Spleen (tissue), 7 donors: ENCODE measurements at regions not wholly inside any gene's neighbourhood (a gene's known extent, or its start where the extent isn't known, plus 50 kb on each side); places are given as distances from the start of the nearest gene placed in this dataset.

Source experiments
- POLR2A ChIP-seq, 3 donors: fragments of 450-650 bp; IDR thresholded peaks; one replicate each; pipeline ENCODE4 v1.5.1; 2017; ENCODE audit warnings: antibody characterized with exemption in 3 of 3, mild to moderate bottlenecking in 1 of 3
- POLR2AphosphoS5 ChIP-seq, 3 donors: sonication (generic); formaldehyde crosslinking; IDR thresholded peaks; one replicate each; pipeline ENCODE4 v1.5.1; 2017; ENCODE audit warnings: antibody characterized with exemption in 3 of 3
- TF ChIP-seq, protein P1 (sequence below), 11 experiments: fragments of 200-600 bp in 7 of 11; fragments of 450-650 bp in 4 of 11; sonication (generic) in 4 of 11; IDR thresholded peaks in 8 of 11; conservative IDR thresholded peaks in 3 of 11; 1 replicate in 7 of 11; 2 replicates in 4 of 11; pipeline versions ENCODE4 v1.4.0 to v1.8.0; 2016 to 2021; ENCODE audit warnings: antibody characterized with exemption in 11 of 11, inconsistent platforms in 4 of 11, mild to moderate bottlenecking in 1 of 11
- donor health status: DM: no; HTN: no; CAD: no; lungs with moderate emphysema.
- donor health status: DM: no; HTN: no; CAD: no.
- donor health status: DM: no; HTN: no; CAD: no.

DNA sequence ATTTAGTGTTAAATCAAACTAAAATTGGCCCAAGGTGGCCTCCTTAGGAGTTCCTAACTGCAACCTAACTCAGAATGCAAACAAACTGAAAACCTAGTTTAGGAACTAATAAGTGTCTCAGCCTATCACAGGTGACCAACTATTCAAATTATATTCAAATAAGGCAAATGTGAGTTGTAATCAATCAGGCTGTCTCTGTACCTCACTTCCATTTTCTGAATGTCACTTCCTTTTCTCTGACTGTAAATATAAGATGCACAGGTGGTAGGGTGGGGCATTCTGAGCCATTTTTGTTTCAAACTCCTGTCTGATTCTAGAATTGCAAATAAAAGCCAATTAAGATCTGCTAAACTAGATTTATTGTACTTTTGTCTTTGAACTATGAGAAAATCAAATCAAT lies 401.5 kb downstream of the PPP3CA start:
- TF ChIP-seq, protein P1, sequence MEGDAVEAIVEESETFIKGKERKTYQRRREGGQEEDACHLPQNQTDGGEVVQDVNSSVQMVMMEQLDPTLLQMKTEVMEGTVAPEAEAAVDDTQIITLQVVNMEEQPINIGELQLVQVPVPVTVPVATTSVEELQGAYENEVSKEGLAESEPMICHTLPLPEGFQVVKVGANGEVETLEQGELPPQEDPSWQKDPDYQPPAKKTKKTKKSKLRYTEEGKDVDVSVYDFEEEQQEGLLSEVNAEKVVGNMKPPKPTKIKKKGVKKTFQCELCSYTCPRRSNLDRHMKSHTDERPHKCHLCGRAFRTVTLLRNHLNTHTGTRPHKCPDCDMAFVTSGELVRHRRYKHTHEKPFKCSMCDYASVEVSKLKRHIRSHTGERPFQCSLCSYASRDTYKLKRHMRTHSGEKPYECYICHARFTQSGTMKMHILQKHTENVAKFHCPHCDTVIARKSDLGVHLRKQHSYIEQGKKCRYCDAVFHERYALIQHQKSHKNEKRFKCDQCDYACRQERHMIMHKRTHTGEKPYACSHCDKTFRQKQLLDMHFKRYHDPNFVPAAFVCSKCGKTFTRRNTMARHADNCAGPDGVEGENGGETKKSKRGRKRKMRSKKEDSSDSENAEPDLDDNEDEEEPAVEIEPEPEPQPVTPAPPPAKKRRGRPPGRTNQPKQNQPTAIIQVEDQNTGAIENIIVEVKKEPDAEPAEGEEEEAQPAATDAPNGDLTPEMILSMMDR (IDR thresholded peaks at IDR 0.05 in 8 of 11, conservative IDR thresholded peaks at IDR 0.05 in 3 of 11) = no peak
- no peak for TF ChIP-seq POLR2AphosphoS5 (IDR thresholded peaks at IDR 0.05)
- TF ChIP-seq POLR2A (IDR thresholded peaks at IDR 0.05) = no peak
